ENCODE measurements at regions not wholly inside any gene's neighbourhood (a gene's known extent, or its start where the extent isn't known, plus 50 kb on each side); places are given as distances from the start of the nearest gene placed in this dataset.
"Not testable (repeated sequence)": the region's sequence is repeated elsewhere in the genome, so short reads cannot be mapped to it uniquely, and the experiment has no call there.

GRCh38 chr6:28658475-28659249 is 133.0 kb downstream of the GPX5 start:
- no peak for DNase-seq (ENCODE audit: low read depth in 2 of 2)

- DNase-seq (ENCODE audit: low read depth in 2 of 2): no peak
Measured at GRCh38 chr6:28659250-28659566, 133.5 kb downstream of the GPX5 start.

DNA sequence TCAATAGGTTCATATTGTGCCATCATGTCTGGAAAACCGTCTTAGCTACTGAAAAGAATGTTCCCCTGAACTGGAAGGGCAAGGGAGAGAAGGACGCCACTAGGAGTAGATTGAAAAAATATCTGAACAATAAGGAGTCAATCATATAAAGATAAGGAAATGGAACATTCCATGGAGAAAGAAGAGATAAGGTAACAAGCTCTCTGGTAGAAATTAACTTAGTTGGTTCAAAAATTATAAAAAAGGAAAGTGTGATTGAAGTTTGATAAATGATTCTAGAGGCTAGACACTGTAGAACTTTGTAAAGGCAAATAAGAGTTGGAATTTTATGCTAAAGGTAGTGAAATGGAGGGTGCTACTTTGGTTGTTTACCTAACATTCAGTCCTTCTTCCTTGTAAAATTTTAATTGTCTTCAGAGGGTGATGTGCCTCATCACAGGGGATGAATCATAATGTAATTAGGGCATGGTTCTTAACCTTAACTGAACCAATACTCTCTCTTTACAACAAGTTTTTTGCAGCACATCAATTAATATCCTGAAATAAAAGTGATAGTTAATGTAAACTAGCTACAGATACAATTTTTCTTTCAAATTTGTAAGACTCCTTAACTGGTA is 135.5 kb downstream of the GPX5 start:
- no peak for DNase-seq (ENCODE audit: low read depth in 2 of 2)

- no peak for DNase-seq (ENCODE audit: low read depth in 2 of 2)
Measured at GRCh38 chr6:28664870-28665396, 139.3 kb downstream of the GPX5 start.

DNA sequence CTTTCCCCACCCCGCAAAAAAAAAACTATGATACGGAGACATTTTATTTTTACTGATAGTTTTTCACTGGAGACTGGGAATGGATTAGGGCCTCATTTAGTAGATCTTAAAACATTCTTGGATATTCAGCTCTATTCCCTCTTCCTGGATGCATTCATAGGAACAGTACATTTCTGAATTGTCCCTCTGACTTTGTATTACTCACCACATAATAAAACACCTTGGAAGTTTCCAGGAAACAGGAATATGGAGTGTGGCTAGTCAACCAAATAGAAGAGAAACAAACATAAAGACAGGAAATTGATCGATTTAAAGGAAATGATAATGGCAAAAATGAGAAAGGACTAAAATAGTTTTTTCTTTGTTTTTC is 147.7 kb downstream of the GPX5 start:
- no peak for DNase-seq (ENCODE audit: low read depth in 2 of 2)

GRCh38 chr6:28673787-28674671 is 148.3 kb downstream of the GPX5 start:
- DNase-seq (ENCODE audit: low read depth in 2 of 2): no peak

- DNase-seq (ENCODE audit: low read depth in 2 of 2): no peak
Measured at GRCh38 chr6:28675600-28675999, 149.9 kb downstream of the GPX5 start.

DNA sequence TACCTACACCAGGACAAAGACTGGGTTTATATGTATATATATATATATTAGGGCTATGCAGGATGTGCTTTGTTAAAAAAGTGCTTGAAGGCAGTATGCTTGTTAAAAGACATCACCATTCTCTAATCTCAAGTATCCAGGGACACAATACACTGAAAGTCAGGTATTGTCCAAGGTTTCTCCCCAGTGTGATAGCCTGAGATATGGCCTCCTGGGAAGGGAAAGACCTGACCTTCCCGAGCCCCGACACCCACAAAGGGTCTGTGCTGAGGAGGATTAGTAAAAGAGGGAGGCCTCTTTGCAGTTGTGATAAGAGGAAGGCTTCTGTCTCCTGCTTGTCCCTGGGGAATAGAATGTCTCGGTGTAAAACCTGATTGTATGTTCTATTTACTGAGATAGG is 156.9 kb downstream of the GPX5 start:
- DNase-seq (ENCODE audit: low read depth in 2 of 2): no peak

- DNase-seq (ENCODE audit: low read depth in 2 of 2): not testable (repeated sequence)
Measured at GRCh38 chr6:28682956-28683685, 157.4 kb downstream of the GPX5 start.

- no peak for DNase-seq (ENCODE audit: low read depth in 2 of 2)
Measured at GRCh38 chr6:28683945-28684538, 158.4 kb downstream of the GPX5 start.

- not testable (repeated sequence) for DNase-seq (ENCODE audit: low read depth in 2 of 2)
Measured at GRCh38 chr6:28685960-28686359, 160.3 kb downstream of the GPX5 start.

DNA sequence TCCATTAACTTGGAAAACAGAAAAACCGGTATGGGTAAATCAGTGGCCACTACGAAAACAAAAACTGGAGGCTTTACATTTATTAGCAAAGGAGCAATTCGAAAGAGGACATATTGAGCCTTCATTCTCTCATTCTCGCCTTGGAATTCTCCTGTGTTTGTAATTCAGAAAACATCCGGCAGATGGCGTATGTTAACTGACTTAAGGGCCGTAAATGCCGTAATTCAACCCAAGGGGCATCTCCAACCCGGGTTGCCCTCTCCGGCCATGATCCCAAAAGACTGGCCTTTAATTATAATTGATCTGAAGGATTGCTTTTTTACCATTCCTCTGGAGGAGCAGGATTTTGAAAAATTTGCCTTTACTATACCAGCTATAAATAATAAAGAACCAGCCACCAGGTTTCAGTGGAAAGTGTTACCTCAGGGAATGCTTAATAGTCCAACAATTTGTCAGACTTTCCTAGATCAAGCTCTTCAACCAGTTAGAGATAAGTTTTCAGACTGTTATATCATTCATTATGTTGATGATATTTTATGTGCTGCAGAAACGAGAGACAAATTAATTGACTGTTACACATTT is 160.9 kb downstream of the GPX5 start:
- peak in 1 of 2 donors; percentile 13 for DNase-seq (ENCODE audit: low read depth in 2 of 2)

DNA sequence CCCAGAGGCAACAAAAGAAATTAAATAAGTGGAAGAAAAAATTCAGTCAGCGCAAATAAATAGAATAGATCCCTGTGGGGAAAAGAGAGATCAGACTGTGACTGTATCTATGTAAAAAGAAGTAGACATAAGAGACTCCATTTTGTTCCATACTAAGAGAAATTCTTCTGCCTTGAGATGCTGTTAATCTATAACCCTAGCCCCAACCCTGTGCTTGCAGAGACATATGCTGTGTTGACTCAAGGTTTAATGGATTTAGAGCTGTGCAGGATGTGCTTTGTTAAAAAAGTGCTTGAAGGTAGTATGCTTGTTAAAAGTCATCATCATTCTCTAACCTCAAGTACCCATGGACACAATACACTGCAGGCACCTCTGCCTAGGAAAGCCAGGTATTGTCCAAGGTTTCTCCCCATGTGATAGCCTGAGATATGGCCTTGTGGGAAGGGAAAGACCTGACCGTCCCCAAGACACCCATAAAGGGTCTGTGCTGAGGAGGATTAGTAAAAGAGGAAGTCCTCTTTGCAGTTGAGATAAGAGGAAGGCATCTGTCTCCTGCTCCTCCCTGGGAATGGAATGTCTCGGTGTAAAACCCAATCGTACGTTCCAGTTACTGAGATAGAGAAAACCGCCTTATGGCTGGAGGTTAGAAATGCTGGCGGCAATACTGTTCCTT is 161.8 kb downstream of the GPX5 start:
- DNase-seq (ENCODE audit: low read depth in 2 of 2): not testable (repeated sequence)

- DNase-seq (ENCODE audit: low read depth in 2 of 2): not testable (repeated sequence)
Measured at GRCh38 chr6:28691991-28692390, 166.3 kb downstream of the GPX5 start.

GRCh38 chr6:28693033-28693750 is 167.5 kb downstream of the GPX5 start:
- no peak for DNase-seq (ENCODE audit: low read depth in 2 of 2)

- DNase-seq (ENCODE audit: low read depth in 2 of 2): no peak
Measured at GRCh38 chr6:28693751-28694443, 168.2 kb downstream of the GPX5 start.

DNA sequence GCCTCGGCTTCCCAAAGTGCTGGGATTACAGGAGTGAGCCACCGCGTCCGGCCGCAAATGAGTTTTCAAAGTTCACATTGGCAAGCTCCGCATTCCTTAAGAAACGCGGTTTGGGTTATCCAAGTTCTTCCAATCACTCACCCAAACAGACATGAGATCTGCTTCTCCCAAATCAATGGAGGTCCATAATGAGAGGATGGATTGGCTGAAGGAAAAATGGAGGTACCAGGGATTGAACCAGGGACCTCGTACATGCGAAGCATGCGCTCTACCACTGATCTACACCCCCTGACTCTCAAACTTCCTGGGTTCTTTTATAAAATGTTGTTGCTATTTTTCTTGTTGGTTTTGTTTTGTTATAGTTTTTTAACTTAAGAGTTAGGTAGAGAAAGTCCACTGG is 170.0 kb downstream of the GPX5 start:
- DNase-seq (ENCODE audit: low read depth in 2 of 2): no peak

DNA sequence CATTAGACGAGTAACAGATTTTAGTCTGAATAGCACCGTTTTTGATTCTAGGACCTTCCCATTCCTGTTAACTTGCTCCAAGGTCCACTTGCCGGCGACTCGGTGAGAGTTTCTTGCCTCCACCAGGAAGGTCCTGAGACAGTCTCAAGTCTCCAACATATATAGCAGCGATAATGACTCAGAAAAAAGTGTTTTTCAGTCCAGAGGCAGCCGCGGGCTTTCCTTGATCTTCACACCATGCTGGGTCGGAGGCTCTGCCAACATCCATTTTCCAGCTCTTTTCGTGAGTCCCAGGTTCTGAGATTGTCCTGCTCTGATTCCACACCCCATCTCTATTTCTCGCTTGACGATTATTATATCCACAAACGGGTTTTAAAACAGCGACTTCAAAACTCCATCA is 170.5 kb downstream of the GPX5 start:
- no peak for DNase-seq (ENCODE audit: low read depth in 2 of 2)

- DNase-seq (ENCODE audit: low read depth in 2 of 2): no peak
Measured at GRCh38 chr6:28696682-28697081, 171.0 kb downstream of the GPX5 start.
